ENCODE measurements at regions not wholly inside any gene's neighbourhood (a gene's known extent, or its start where the extent isn't known, plus 50 kb on each side); places are given as distances from the start of the nearest gene placed in this dataset.

DNA sequence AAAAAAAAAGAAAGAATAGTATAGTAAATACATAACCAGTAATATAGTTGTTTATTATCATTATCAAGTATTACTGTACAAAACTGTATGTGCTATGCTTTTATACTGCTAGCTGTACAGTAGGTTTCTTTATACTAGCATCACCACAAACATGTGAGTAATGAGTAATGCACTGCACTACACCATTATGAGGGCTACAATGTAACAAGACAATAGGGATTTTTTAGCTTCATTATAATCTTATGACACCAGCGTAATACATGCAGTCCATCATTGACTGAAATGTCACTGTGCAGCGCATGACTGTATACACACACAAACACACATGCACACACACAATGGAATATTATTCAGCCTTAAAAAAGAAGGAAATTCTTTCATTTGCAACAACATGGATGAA is 111.5 kb upstream of the ZBED5 start:
- TF ChIP-seq, protein P1, sequence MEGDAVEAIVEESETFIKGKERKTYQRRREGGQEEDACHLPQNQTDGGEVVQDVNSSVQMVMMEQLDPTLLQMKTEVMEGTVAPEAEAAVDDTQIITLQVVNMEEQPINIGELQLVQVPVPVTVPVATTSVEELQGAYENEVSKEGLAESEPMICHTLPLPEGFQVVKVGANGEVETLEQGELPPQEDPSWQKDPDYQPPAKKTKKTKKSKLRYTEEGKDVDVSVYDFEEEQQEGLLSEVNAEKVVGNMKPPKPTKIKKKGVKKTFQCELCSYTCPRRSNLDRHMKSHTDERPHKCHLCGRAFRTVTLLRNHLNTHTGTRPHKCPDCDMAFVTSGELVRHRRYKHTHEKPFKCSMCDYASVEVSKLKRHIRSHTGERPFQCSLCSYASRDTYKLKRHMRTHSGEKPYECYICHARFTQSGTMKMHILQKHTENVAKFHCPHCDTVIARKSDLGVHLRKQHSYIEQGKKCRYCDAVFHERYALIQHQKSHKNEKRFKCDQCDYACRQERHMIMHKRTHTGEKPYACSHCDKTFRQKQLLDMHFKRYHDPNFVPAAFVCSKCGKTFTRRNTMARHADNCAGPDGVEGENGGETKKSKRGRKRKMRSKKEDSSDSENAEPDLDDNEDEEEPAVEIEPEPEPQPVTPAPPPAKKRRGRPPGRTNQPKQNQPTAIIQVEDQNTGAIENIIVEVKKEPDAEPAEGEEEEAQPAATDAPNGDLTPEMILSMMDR (IDR thresholded peaks at IDR 0.05), result no peak
- TF ChIP-seq EP300 (IDR thresholded peaks at IDR 0.05) (no peak), POLR2A (IDR thresholded peaks at IDR 0.05; ENCODE audit: low read depth) (no peak)

Measured in esophagus muscularis mucosa (tissue), 4 donors.